Fibroblast of lung (primary cell): ENCODE measurements at regions not wholly inside any gene's neighbourhood (a gene's known extent, or its start where the extent isn't known, plus 50 kb on each side); places are given as distances from the start of the nearest gene placed in this dataset.
A peak's percentile ranks its signal among the peaks of the same experiment; 100 is the strongest.

Experiments
- DNase-seq, 2 donors: peaks; one replicate each; pipeline versions ENCODE4 v3.0.0 to v3.0.0-alpha.2; 2010; ENCODE audit warnings: low read depth in 2 of 2
- H2AFZ ChIP-seq: 2 replicates; pipeline ENCODE4 v1.5.1; 2012; ENCODE audit warnings: low read length, control low read depth, inconsistent platforms
- H3K27ac ChIP-seq: 2 replicates; pipeline ENCODE4 v1.5.1; 2011; ENCODE audit warnings: low read length, control low read depth; ENCODE audit not compliant: insufficient read depth
- H3K27me3 ChIP-seq: 2 replicates; pipeline ENCODE4 v1.5.1; 2011; ENCODE audit warnings: mild to moderate bottlenecking, low read length; ENCODE audit not compliant: control insufficient read depth, insufficient read depth
- H3K36me3 ChIP-seq: 2 replicates; pipeline ENCODE4 v1.5.1; 2011; ENCODE audit warnings: low read length; ENCODE audit not compliant: control insufficient read depth, insufficient read depth
- H3K4me1 ChIP-seq: 2 replicates; pipeline ENCODE4 v1.5.1; 2011; ENCODE audit warnings: low read length; ENCODE audit not compliant: control insufficient read depth, insufficient read depth; ENCODE audit errors: extremely low read depth
- H3K4me2 ChIP-seq: 2 replicates; pipeline ENCODE4 v1.5.1; 2011; ENCODE audit warnings: low read length, control low read depth; ENCODE audit not compliant: insufficient read depth; ENCODE audit errors: extremely low read depth
- H3K4me3 ChIP-seq, 4 experiments: fragments of 200-600 bp in 1 of 4; sonication (generic) in 1 of 4; replicated peaks in 1 of 4; 2 replicates each; pipeline ENCODE4 v1.5.1; 2011 to 2016; ENCODE audit warnings: low read length in 4 of 4, low read depth in 3 of 4, mild to moderate bottlenecking in 3 of 4, control low read depth in 2 of 4, inconsistent platforms in 1 of 4, mixed read lengths in 1 of 4; ENCODE audit not compliant: insufficient read depth in 1 of 4; ENCODE audit errors: control extremely low read depth in 1 of 4
- H3K79me2 ChIP-seq: 2 replicates; pipeline ENCODE4 v1.5.1; 2012; ENCODE audit warnings: mild to moderate bottlenecking, low read length, inconsistent platforms; ENCODE audit not compliant: control insufficient read depth, insufficient read depth
- H3K9ac ChIP-seq: 2 replicates; pipeline ENCODE4 v1.5.1; 2011; ENCODE audit warnings: mild to moderate bottlenecking, low read length, control low read depth; ENCODE audit not compliant: insufficient read depth
- H3K9me3 ChIP-seq: 2 replicates; pipeline ENCODE4 v1.5.1; 2012; ENCODE audit warnings: low read depth, low read length; ENCODE audit not compliant: control insufficient read depth, insufficient read depth
- H4K20me1 ChIP-seq: 2 replicates; pipeline ENCODE4 v1.5.1; 2011; ENCODE audit warnings: low read length; ENCODE audit not compliant: control insufficient read depth, insufficient read depth; ENCODE audit errors: extremely low read depth
- CTCF ChIP-seq, 2 donors: IDR thresholded peaks in 1 of 2; conservative IDR thresholded peaks in 1 of 2; 1 replicate in 1 of 2; 2 replicates in 1 of 2; pipeline ENCODE4 v1.5.1; 2011 to 2012; ENCODE audit warnings: low read length in 2 of 2, control low read depth in 1 of 2, inconsistent platforms in 1 of 2, low read depth in 1 of 2, mild to moderate bottlenecking in 1 of 2
- EZH2 ChIP-seq: IDR thresholded peaks from 2 replicates; pipeline ENCODE4 v1.5.1; 2012; ENCODE audit warnings: low read length, control low read depth, mild to moderate bottlenecking; ENCODE audit errors: missing control alignments

- Histone ChIP-seq H3K4me2 (no peak overlapping the region), H3K36me3 (no peaks in the 10 kb centered on the region), H3K79me2 (no peaks in the 10 kb centered on the region), H3K4me1 (no peaks in the 10 kb centered on the region), H4K20me1 (no peaks in the 10 kb centered on the region), H3K27me3 (peaks cover 7% of the 10 kb centered on the region), H3K4me3 (no peak overlapping the region), H3K27ac (no peak overlapping the region), H3K9ac (no peak overlapping the region), H2AFZ (no peak overlapping the region), H3K9me3 (no peaks in the 10 kb centered on the region)
- no peak for DNase-seq
- TF ChIP-seq CTCF (conservative IDR thresholded peaks at IDR 0.05 in 1 of 2, IDR thresholded peaks at IDR 0.05 in 1 of 2; ENCODE audit: low read depth in 1 of 2, low read length in 2 of 2) = no peak
- no peak for TF ChIP-seq EZH2
These were observed 72.9 kb upstream of the GTSF1L start for GRCh38 chr20:43799741-43800140.

GRCh38 chr20:43799150-43799711 is 72.4 kb upstream of the GTSF1L start:
- H3K4me1 ChIP-seq = no peaks in the 10 kb centered on the region
- H4K20me1 ChIP-seq = no peaks in the 10 kb centered on the region
- H3K27me3 ChIP-seq = peaks cover 7% of the 10 kb centered on the region
- no peak overlapping the region for H3K9ac ChIP-seq
- no peaks in the 10 kb centered on the region for H3K9me3 ChIP-seq
- H3K79me2 ChIP-seq = no peaks in the 10 kb centered on the region
- no peak overlapping the region for H3K4me3 ChIP-seq
- peak in 1 of 2 donors; percentile 25 for DNase-seq
- TF ChIP-seq EZH2 (no peak), CTCF (conservative IDR thresholded peaks at IDR 0.05 in 1 of 2, IDR thresholded peaks at IDR 0.05 in 1 of 2; ENCODE audit: low read depth in 1 of 2, low read length in 2 of 2) (no peak)
- H3K4me2 ChIP-seq = no peak overlapping the region
- no peak overlapping the region for H3K27ac ChIP-seq
- no peaks in the 10 kb centered on the region for H3K36me3 ChIP-seq
- H2AFZ ChIP-seq = no peak overlapping the region

- no peak overlapping the region for H3K4me2 ChIP-seq
- no peaks in the 10 kb centered on the region for H3K4me1 ChIP-seq
- no peak overlapping the region for H3K27ac ChIP-seq
- no peak for DNase-seq
- H4K20me1 ChIP-seq = no peaks in the 10 kb centered on the region
- TF ChIP-seq CTCF (conservative IDR thresholded peaks at IDR 0.05 in 1 of 2, IDR thresholded peaks at IDR 0.05 in 1 of 2; ENCODE audit: low read depth in 1 of 2, low read length in 2 of 2) (no peak), EZH2 (no peak)
- H3K9me3 ChIP-seq = no peaks in the 10 kb centered on the region
- peaks cover 7% of the 10 kb centered on the region for H3K27me3 ChIP-seq
- no peak overlapping the region for H3K9ac ChIP-seq
- H3K79me2 ChIP-seq = no peaks in the 10 kb centered on the region
- no peaks in the 10 kb centered on the region for H3K36me3 ChIP-seq
- no peak overlapping the region for H2AFZ ChIP-seq
- H3K4me3 ChIP-seq = no peak overlapping the region
These were observed 71.7 kb upstream of the GTSF1L start for GRCh38 chr20:43798291-43799149.
